SJSA1 (cell line): ENCODE measurements at regions not wholly inside any gene's neighbourhood (a gene's known extent, or its start where the extent isn't known, plus 50 kb on each side); places are given as distances from the start of the nearest gene placed in this dataset.

Source experiments
- DNase-seq, 2 experiments: peaks; one replicate each; pipeline ENCODE4 v3.0.0-alpha.2; 2015 to 2020; ENCODE audit warnings: low spot score in 2 of 2, low read depth in 1 of 2
- H3K27ac ChIP-seq: fragments of 250-450 bp; sonication (Bioruptor Pico); 2 replicates; pipeline ENCODE4 v1.5.1; 2020; ENCODE audit warnings: mild to moderate bottlenecking, moderate library complexity
- H3K27me3 ChIP-seq: fragments of 250-450 bp; sonication (Bioruptor Pico); replicated peaks from 2 replicates; pipeline ENCODE4 v1.5.1; 2020; ENCODE audit warnings: mild to moderate bottlenecking, moderate library complexity
- H3K36me3 ChIP-seq: fragments of 250-450 bp; sonication (Bioruptor Pico); 2 replicates; pipeline ENCODE4 v1.5.1; 2020; ENCODE audit warnings: mild to moderate bottlenecking
- H3K4me1 ChIP-seq: fragments of 250-450 bp; sonication (Bioruptor Pico); replicated peaks from 2 replicates; pipeline ENCODE4 v1.6.1; 2021; ENCODE audit warnings: mild to moderate bottlenecking
- H3K4me3 ChIP-seq: fragments of 250-450 bp; sonication (Bioruptor Pico); 2 replicates; pipeline ENCODE4 v1.5.1; 2020; ENCODE audit warnings: mild to moderate bottlenecking
- H3K9me3 ChIP-seq: fragments of 250-450 bp; sonication (Bioruptor Pico); replicated peaks from 2 replicates; pipeline ENCODE4 v1.5.1; 2020; ENCODE audit warnings: mild to moderate bottlenecking

- Histone ChIP-seq H3K9me3 (no peaks in the 10 kb centered on the region), H3K4me1 (peaks cover 11% of the 10 kb centered on the region), H3K4me3 (no peak overlapping the region), H3K36me3 (no peaks in the 10 kb centered on the region), H3K27ac (no peak overlapping the region), H3K27me3 (no peaks in the 10 kb centered on the region)
- no peak for DNase-seq
These were observed 403.9 kb downstream of the ZNF608 start for GRCh38 chr5:124342584-124342983.

GRCh38 chr5:124342027-124342471 is 404.4 kb downstream of the ZNF608 start:
- Histone ChIP-seq H3K4me1 (peaks cover 11% of the 10 kb centered on the region), H3K27ac (no peak overlapping the region), H3K36me3 (no peaks in the 10 kb centered on the region), H3K9me3 (no peaks in the 10 kb centered on the region), H3K27me3 (no peaks in the 10 kb centered on the region), H3K4me3 (no peak overlapping the region)
- DNase-seq = no peak

- Histone ChIP-seq H3K27me3 (no peaks in the 10 kb centered on the region), H3K9me3 (no peaks in the 10 kb centered on the region), H3K4me3 (no peak overlapping the region), H3K4me1 (peaks cover 11% of the 10 kb centered on the region), H3K36me3 (no peaks in the 10 kb centered on the region), H3K27ac (no peak overlapping the region)
- no peak for DNase-seq
These were observed 405.2 kb downstream of the ZNF608 start for GRCh38 chr5:124341066-124341858.

- H3K27me3 ChIP-seq = no peaks in the 10 kb centered on the region
- no peaks in the 10 kb centered on the region for H3K36me3 ChIP-seq
- no peak for DNase-seq
- H3K4me3 ChIP-seq = no peak overlapping the region
- H3K27ac ChIP-seq = no peak overlapping the region
- H3K4me1 ChIP-seq = peaks cover under 1% of the 10 kb centered on the region; the same call in 1 of the 2 replicates
- no peaks in the 10 kb centered on the region for H3K9me3 ChIP-seq
These were observed 408.4 kb downstream of the ZNF608 start for GRCh38 chr5:124337996-124338395.

GRCh38 chr5:124333298-124333979 is 413.0 kb downstream of the ZNF608 start:
- Histone ChIP-seq H3K36me3 (no peaks in the 10 kb centered on the region), H3K27ac (no peak overlapping the region), H3K27me3 (no peaks in the 10 kb centered on the region), H3K4me1 (no peaks in the 10 kb centered on the region), H3K9me3 (no peaks in the 10 kb centered on the region), H3K4me3 (no peak overlapping the region)
- no peak for DNase-seq

GRCh38 chr5:124332273-124332672 is 414.2 kb downstream of the ZNF608 start:
- no peaks in the 10 kb centered on the region for H3K9me3 ChIP-seq
- H3K36me3 ChIP-seq = no peaks in the 10 kb centered on the region
- DNase-seq = no peak

GRCh38 chr5:124330595-124331220 is 415.7 kb downstream of the ZNF608 start:
- H3K27me3 ChIP-seq = no peaks in the 10 kb centered on the region
- H3K4me3 ChIP-seq = no peak overlapping the region
- H3K9me3 ChIP-seq = no peaks in the 10 kb centered on the region
- no peaks in the 10 kb centered on the region for H3K4me1 ChIP-seq
- H3K27ac ChIP-seq = no peak overlapping the region
- H3K36me3 ChIP-seq = no peaks in the 10 kb centered on the region
- DNase-seq = peak in 1 of 2 experiments; percentile 10

More at GRCh38 chr5:124332273-124332672, 414.2 kb downstream of the ZNF608 start:
- no peak overlapping the region for H3K4me3 ChIP-seq
- no peaks in the 10 kb centered on the region for H3K27me3 ChIP-seq
- H3K4me1 ChIP-seq = no peaks in the 10 kb centered on the region
- H3K27ac ChIP-seq = no peak overlapping the region

GRCh38 chr5:124328201-124328600 is 418.2 kb downstream of the ZNF608 start:
- no peaks in the 10 kb centered on the region for H3K36me3 ChIP-seq
- no peaks in the 10 kb centered on the region for H3K27me3 ChIP-seq
- no peak for DNase-seq
- H3K9me3 ChIP-seq = no peaks in the 10 kb centered on the region
- H3K4me3 ChIP-seq = no peak overlapping the region
- H3K4me1 ChIP-seq = no peaks in the 10 kb centered on the region
- no peak overlapping the region for H3K27ac ChIP-seq

- Histone ChIP-seq H3K9me3 (no peaks in the 10 kb centered on the region), H3K4me3 (no peak overlapping the region), H3K27me3 (no peaks in the 10 kb centered on the region), H3K4me1 (no peaks in the 10 kb centered on the region), H3K27ac (no peak overlapping the region), H3K36me3 (no peaks in the 10 kb centered on the region)
- no peak for DNase-seq
These were observed 427.8 kb downstream of the ZNF608 start for GRCh38 chr5:124318661-124319060.

GRCh38 chr5:124317451-124317850 is 429.0 kb downstream of the ZNF608 start:
- DNase-seq = no peak
- H3K27me3 ChIP-seq = no peaks in the 10 kb centered on the region
- no peaks in the 10 kb centered on the region for H3K9me3 ChIP-seq
- no peak overlapping the region for H3K27ac ChIP-seq
- H3K36me3 ChIP-seq = no peaks in the 10 kb centered on the region
- no peak overlapping the region for H3K4me3 ChIP-seq
- H3K4me1 ChIP-seq = no peaks in the 10 kb centered on the region

GRCh38 chr5:124315741-124316415 is 430.6 kb downstream of the ZNF608 start:
- Histone ChIP-seq H3K4me1 (no peaks in the 10 kb centered on the region), H3K9me3 (no peaks in the 10 kb centered on the region), H3K4me3 (no peak overlapping the region), H3K27me3 (no peaks in the 10 kb centered on the region), H3K36me3 (no peaks in the 10 kb centered on the region), H3K27ac (no peak overlapping the region)
- no peak for DNase-seq

- Histone ChIP-seq H3K4me1 (peaks cover 11% of the 10 kb centered on the region), H3K9me3 (no peaks in the 10 kb centered on the region), H3K4me3 (no peak overlapping the region), H3K27ac (no peak overlapping the region), H3K27me3 (no peaks in the 10 kb centered on the region), H3K36me3 (no peaks in the 10 kb centered on the region)
- DNase-seq = peak in 1 of 2 experiments; percentile 38
These were observed 436.0 kb downstream of the ZNF608 start for GRCh38 chr5:124310453-124310852.

- Histone ChIP-seq H3K27me3 (no peaks in the 10 kb centered on the region), H3K9me3 (no peaks in the 10 kb centered on the region), H3K4me3 (no peak overlapping the region), H3K4me1 (peaks cover 11% of the 10 kb centered on the region), H3K27ac (no peak overlapping the region), H3K36me3 (no peaks in the 10 kb centered on the region)
- DNase-seq = no peak
These were observed 437.0 kb downstream of the ZNF608 start for GRCh38 chr5:124309241-124309980.
